ENCODE measurements at regions not wholly inside any gene's neighbourhood (a gene's known extent, or its start where the extent isn't known, plus 50 kb on each side); places are given as distances from the start of the nearest gene placed in this dataset.

GRCh38 chr1:100642826-100643225 is 76.7 kb upstream of the VCAM1 start:
- TF ChIP-seq REST (IDR thresholded peaks at IDR 0.05; ENCODE audit: insufficient read depth in 1 of 2, low read depth in 2 of 2, low read length in 1 of 2) (no peak), TCF7L2 (IDR thresholded peaks at IDR 0.05; ENCODE audit: low read depth, low read length) (no peak), POLR2AphosphoS5 (IDR thresholded peaks at IDR 0.05; ENCODE audit: low read depth, low read length) (no peak), CTCF (IDR thresholded peaks at IDR 0.05) (no peak), SIN3A (IDR thresholded peaks at IDR 0.05; ENCODE audit: borderline replicate concordance, insufficient read depth, low read depth, low read length) (no peak)
- Histone ChIP-seq H3K4me3 (ENCODE audit: low read depth in 2 of 2, low read length in 2 of 2) (no peak overlapping the region), H3K27me3 (ENCODE audit: control insufficient read depth, insufficient read depth, low read length) (no peaks in the 10 kb centered on the region), H3K36me3 (ENCODE audit: control insufficient read depth, insufficient read depth, low read length) (no peaks in the 10 kb centered on the region), H3K4me1 (ENCODE audit: control insufficient read depth, insufficient read depth, low read length) (no peaks in the 10 kb centered on the region), H3K9me3 (ENCODE audit: control insufficient read depth, insufficient read depth, low read depth, low read length) (no peaks in the 10 kb centered on the region), H3K27ac (ENCODE audit: low read length) (no peak overlapping the region)
- intact Hi-C loops (cut with micrococcal nuclease; ENCODE audit: unreplicated experiment) (no loop called here), in situ Hi-C loops (cut with HindIII; ENCODE audit: low pct_unique_long_range_greater_than_20kb, low sequenced_read_pairs) (no loop called here)
- ChIA-PET POLR2A (no interaction called here), CTCF (no interaction called here)
- BruUV-seq (replicated peaks), result no TSS peak
- no peak for ATAC-seq
- DNase-seq (ENCODE audit: low read depth, low spot score), result no peak

- in situ Hi-C loops (cut with HindIII; ENCODE audit: low pct_unique_long_range_greater_than_20kb, low sequenced_read_pairs), result no loop called here
Measured at GRCh38 chr1:100643471-100644196, 75.9 kb upstream of the VCAM1 start.

More at GRCh38 chr1:100643471-100644196, 75.9 kb upstream of the VCAM1 start:
- BruUV-seq (replicated peaks), result no TSS peak
- CTCF ChIA-PET, result no interaction called here
- DNase-seq (ENCODE audit: low read depth, low spot score), result no peak
- intact Hi-C loops (cut with micrococcal nuclease; ENCODE audit: unreplicated experiment), result no loop called here
- Histone ChIP-seq H3K27me3 (ENCODE audit: control insufficient read depth, insufficient read depth, low read length) (no peaks in the 10 kb centered on the region), H3K36me3 (ENCODE audit: control insufficient read depth, insufficient read depth, low read length) (no peaks in the 10 kb centered on the region), H3K9me3 (ENCODE audit: control insufficient read depth, insufficient read depth, low read depth, low read length) (no peaks in the 10 kb centered on the region), H3K27ac (ENCODE audit: low read length) (no peak overlapping the region), H3K4me3 (ENCODE audit: low read depth in 2 of 2, low read length in 2 of 2) (no peak overlapping the region), H3K4me1 (ENCODE audit: control insufficient read depth, insufficient read depth, low read length) (no peaks in the 10 kb centered on the region)
- no peak for ATAC-seq
- POLR2A ChIA-PET, result no interaction called here
- no peak for TF ChIP-seq TCF7L2 (IDR thresholded peaks at IDR 0.05; ENCODE audit: low read depth, low read length)
- TF ChIP-seq POLR2AphosphoS5 (IDR thresholded peaks at IDR 0.05; ENCODE audit: low read depth, low read length), result no peak
- no peak for TF ChIP-seq SIN3A (IDR thresholded peaks at IDR 0.05; ENCODE audit: borderline replicate concordance, insufficient read depth, low read depth, low read length)
- TF ChIP-seq REST (IDR thresholded peaks at IDR 0.05; ENCODE audit: insufficient read depth in 1 of 2, low read depth in 2 of 2, low read length in 1 of 2), result no peak
- TF ChIP-seq CTCF (IDR thresholded peaks at IDR 0.05), result no peak

Data from Panc1 (cell line).